ENCODE measurements at regions not wholly inside any gene's neighbourhood (a gene's known extent, or its start where the extent isn't known, plus 50 kb on each side); places are given as distances from the start of the nearest gene placed in this dataset.

- TF ChIP-seq ELK1 (IDR thresholded peaks at IDR 0.05; ENCODE audit: borderline replicate concordance, low read depth, low read length) (no peak), MAZ (IDR thresholded peaks at IDR 0.05; ENCODE audit: borderline replicate concordance, low read depth, low read length) (no peak), POLR2A (IDR thresholded peaks at IDR 0.05; ENCODE audit: low read depth, low read length) (no peak), SMC3 (IDR thresholded peaks at IDR 0.05; ENCODE audit: low read depth, low read length) (no peak), MAFK (IDR thresholded peaks at IDR 0.05; ENCODE audit: low read depth, low read length) (no peak), FOS (IDR thresholded peaks at IDR 0.05; ENCODE audit: low read depth, low read length) (no peak), RFX5 (IDR thresholded peaks at IDR 0.05; ENCODE audit: low read depth, low read length) (no peak)
- TF ChIP-seq, protein P1, sequence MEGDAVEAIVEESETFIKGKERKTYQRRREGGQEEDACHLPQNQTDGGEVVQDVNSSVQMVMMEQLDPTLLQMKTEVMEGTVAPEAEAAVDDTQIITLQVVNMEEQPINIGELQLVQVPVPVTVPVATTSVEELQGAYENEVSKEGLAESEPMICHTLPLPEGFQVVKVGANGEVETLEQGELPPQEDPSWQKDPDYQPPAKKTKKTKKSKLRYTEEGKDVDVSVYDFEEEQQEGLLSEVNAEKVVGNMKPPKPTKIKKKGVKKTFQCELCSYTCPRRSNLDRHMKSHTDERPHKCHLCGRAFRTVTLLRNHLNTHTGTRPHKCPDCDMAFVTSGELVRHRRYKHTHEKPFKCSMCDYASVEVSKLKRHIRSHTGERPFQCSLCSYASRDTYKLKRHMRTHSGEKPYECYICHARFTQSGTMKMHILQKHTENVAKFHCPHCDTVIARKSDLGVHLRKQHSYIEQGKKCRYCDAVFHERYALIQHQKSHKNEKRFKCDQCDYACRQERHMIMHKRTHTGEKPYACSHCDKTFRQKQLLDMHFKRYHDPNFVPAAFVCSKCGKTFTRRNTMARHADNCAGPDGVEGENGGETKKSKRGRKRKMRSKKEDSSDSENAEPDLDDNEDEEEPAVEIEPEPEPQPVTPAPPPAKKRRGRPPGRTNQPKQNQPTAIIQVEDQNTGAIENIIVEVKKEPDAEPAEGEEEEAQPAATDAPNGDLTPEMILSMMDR (conservative IDR thresholded peaks at IDR 0.05; ENCODE audit: low read depth, low read length), result no peak
Measured at GRCh38 chr20:57849521-57850215, 139.9 kb upstream of the PMEPA1 start.

All from IMR-90 (cell line).